Stimulated activated memory B cell treated with anti-CD40 and anti-IgM and Interleukin-4, amounts not matched to agents 10 μg/mL and 1 μg/mL and 100 μg/mL, for 72 hours (primary cell): ENCODE measurements at regions not wholly inside any gene's neighbourhood (a gene's known extent, or its start where the extent isn't known, plus 50 kb on each side); places are given as distances from the start of the nearest gene placed in this dataset.

Experiments used
- ATAC-seq: fragments of 150-1000 bp; cut with Tn5 transposase; 2 replicates; pipeline ENCODE4 v1.10.0; 2021
- H3K27ac Mint-ChIP-seq: one replicate; pipeline ENCODE4 v1.8.0; 2022; ENCODE audit warnings: mild to moderate bottlenecking, mixed read lengths
- H3K27me3 Mint-ChIP-seq: one replicate; pipeline ENCODE4 v1.8.0; 2022; ENCODE audit warnings: mixed read lengths
- H3K36me3 Mint-ChIP-seq: one replicate; pipeline ENCODE4 v1.8.0; 2022; ENCODE audit warnings: mixed read lengths
- H3K4me1 Mint-ChIP-seq: one replicate; pipeline ENCODE4 v1.8.0; 2022; ENCODE audit warnings: mixed read lengths
- H3K4me3 Mint-ChIP-seq: one replicate; pipeline ENCODE4 v1.8.0; 2022; ENCODE audit warnings: mild to moderate bottlenecking, moderate library complexity, mixed read lengths
- H3K9me3 Mint-ChIP-seq: one replicate; pipeline ENCODE4 v1.8.0; 2022; ENCODE audit warnings: mixed read lengths

DNA sequence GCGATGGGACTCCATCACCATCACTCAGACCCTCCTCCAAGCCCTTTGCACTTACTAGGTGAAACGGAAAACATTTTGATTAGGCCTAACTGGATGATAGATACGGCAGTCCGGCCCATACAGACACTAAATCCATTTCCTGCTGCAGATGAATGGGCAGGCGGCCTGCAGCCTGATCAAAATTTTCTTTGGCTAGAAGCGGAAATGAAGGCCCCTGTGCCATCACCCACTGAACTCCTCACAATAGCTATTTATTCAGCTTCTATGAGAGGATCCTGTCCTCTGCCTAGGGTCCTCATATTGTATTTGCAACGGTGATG is 200.5 kb downstream of the OMA1 start:
- H3K27ac Mint-ChIP-seq = no peak overlapping the region
- H3K27me3 Mint-ChIP-seq = no peaks in the 10 kb centered on the region
- ATAC-seq = no peak
- H3K36me3 Mint-ChIP-seq = peaks cover 13% of the 10 kb centered on the region
- peaks cover 7% of the 10 kb centered on the region for H3K9me3 Mint-ChIP-seq
- no peak overlapping the region for H3K4me3 Mint-ChIP-seq
- H3K4me1 Mint-ChIP-seq = no peaks in the 10 kb centered on the region

- Mint-ChIP-seq H3K27ac (no peak overlapping the region), H3K4me3 (no peak overlapping the region), H3K9me3 (peaks cover 6% of the 10 kb centered on the region), H3K4me1 (no peaks in the 10 kb centered on the region), H3K27me3 (no peaks in the 10 kb centered on the region), H3K36me3 (peaks cover 8% of the 10 kb centered on the region)
- no peak for ATAC-seq
Observed at GRCh38 chr1:58345215-58346035, 201.1 kb downstream of the OMA1 start.

GRCh38 chr1:58340185-58340584 is 206.3 kb downstream of the OMA1 start:
- no peaks in the 10 kb centered on the region for H3K27me3 Mint-ChIP-seq
- ATAC-seq = no peak
- no peak overlapping the region for H3K4me3 Mint-ChIP-seq
- no peak overlapping the region for H3K27ac Mint-ChIP-seq
- H3K36me3 Mint-ChIP-seq = peaks cover 8% of the 10 kb centered on the region
- no peaks in the 10 kb centered on the region for H3K4me1 Mint-ChIP-seq
- H3K9me3 Mint-ChIP-seq = no peaks in the 10 kb centered on the region

- Mint-ChIP-seq H3K4me1 (no peaks in the 10 kb centered on the region), H3K36me3 (peaks cover 12% of the 10 kb centered on the region), H3K27me3 (no peaks in the 10 kb centered on the region), H3K9me3 (no peaks in the 10 kb centered on the region), H3K27ac (no peak overlapping the region), H3K4me3 (no peak overlapping the region)
- no peak for ATAC-seq
Observed at GRCh38 chr1:58338081-58338480, 208.4 kb downstream of the OMA1 start.

DNA sequence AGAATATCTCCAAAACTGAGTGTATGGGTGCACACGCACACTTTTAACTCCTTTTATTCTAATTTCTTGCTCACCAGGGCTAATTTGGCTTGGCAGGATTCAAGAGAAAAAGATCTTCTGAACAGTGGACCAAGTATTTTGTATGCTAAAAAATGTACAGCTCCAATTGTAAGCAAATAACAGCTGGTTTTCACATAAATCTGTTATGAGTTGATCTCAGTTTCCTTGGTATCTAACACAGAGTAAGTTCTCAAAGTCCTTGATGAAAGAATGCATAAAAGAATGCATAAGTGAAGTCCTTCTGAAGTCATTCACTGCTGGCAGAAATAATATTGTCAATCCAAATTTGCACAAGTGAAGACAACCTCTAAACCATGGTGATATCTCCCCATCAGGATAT is 213.0 kb downstream of the OMA1 start:
- ATAC-seq = no peak
- Mint-ChIP-seq H3K4me1 (no peaks in the 10 kb centered on the region), H3K27me3 (no peaks in the 10 kb centered on the region), H3K9me3 (no peaks in the 10 kb centered on the region), H3K27ac (no peak overlapping the region), H3K4me3 (no peak overlapping the region), H3K36me3 (peaks cover 12% of the 10 kb centered on the region)

DNA sequence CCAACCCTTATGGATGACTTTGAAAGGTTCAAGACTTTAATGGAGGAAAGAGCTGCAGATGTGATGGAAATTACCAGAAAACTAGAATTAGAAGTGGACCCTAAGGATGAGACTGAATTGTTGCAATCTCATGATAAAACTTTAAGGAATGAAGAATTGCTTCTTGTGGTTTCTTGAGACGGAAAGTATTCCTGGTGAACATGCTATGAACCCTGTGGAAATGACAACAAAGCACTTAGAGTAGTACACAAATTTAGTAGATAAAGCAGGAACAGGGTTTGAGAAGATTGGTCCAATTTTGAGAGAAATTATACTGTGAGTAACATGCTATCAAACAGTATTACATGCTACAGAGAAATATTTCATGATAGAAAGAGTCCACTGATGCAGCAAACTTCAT is 215.4 kb downstream of the OMA1 start:
- Mint-ChIP-seq H3K27me3 (no peaks in the 10 kb centered on the region), H3K27ac (no peak overlapping the region), H3K4me1 (no peaks in the 10 kb centered on the region), H3K9me3 (no peaks in the 10 kb centered on the region), H3K4me3 (no peak overlapping the region), H3K36me3 (peaks cover 12% of the 10 kb centered on the region)
- ATAC-seq = no peak

GRCh38 chr1:58325866-58326265 is 220.7 kb downstream of the OMA1 start:
- Mint-ChIP-seq H3K36me3 (peaks cover 13% of the 10 kb centered on the region), H3K4me1 (no peaks in the 10 kb centered on the region), H3K27me3 (no peaks in the 10 kb centered on the region), H3K27ac (no peak overlapping the region), H3K4me3 (no peak overlapping the region), H3K9me3 (peaks cover 3% of the 10 kb centered on the region)
- no peak for ATAC-seq

DNA sequence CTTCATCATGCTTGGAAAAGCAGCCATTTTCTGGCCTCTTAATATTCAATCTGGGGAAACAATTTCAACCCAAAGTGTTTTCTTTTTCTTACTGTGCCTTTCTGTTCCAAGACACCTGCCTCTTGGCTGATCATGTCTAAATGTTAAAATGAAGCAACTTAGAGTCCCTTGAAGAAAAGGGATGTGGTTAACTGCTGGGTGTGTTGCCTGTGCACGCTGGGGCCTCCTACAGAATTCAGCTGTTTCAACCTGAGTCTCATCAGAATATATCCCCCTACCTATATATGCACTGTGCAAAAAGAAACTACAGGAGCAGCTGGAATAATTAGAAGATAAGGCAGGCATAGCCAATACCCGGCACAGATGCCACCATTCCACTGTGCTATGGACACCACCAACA is 222.0 kb downstream of the OMA1 start:
- ATAC-seq = no peak
- Mint-ChIP-seq H3K4me3 (no peak overlapping the region), H3K36me3 (peaks cover 21% of the 10 kb centered on the region), H3K9me3 (peaks cover 3% of the 10 kb centered on the region), H3K27me3 (no peaks in the 10 kb centered on the region), H3K4me1 (no peaks in the 10 kb centered on the region), H3K27ac (no peak overlapping the region)

- Mint-ChIP-seq H3K4me3 (no peak overlapping the region), H3K9me3 (peaks cover 3% of the 10 kb centered on the region), H3K27me3 (no peaks in the 10 kb centered on the region), H3K36me3 (peaks cover 24% of the 10 kb centered on the region), H3K4me1 (no peaks in the 10 kb centered on the region), H3K27ac (no peak overlapping the region)
- ATAC-seq = peak; percentile 12
Observed at GRCh38 chr1:58318157-58319005, 228.1 kb downstream of the OMA1 start.

- Mint-ChIP-seq H3K27me3 (no peaks in the 10 kb centered on the region), H3K4me3 (no peak overlapping the region), H3K4me1 (no peaks in the 10 kb centered on the region), H3K27ac (no peak overlapping the region), H3K9me3 (no peaks in the 10 kb centered on the region), H3K36me3 (peaks cover 24% of the 10 kb centered on the region)
- no peak for ATAC-seq
Observed at GRCh38 chr1:58317694-58318093, 228.8 kb downstream of the OMA1 start.

GRCh38 chr1:58317086-58317485 is 229.4 kb downstream of the OMA1 start:
- no peak for ATAC-seq
- no peaks in the 10 kb centered on the region for H3K27me3 Mint-ChIP-seq
- no peaks in the 10 kb centered on the region for H3K4me1 Mint-ChIP-seq
- H3K27ac Mint-ChIP-seq = no peak overlapping the region
- no peak overlapping the region for H3K4me3 Mint-ChIP-seq
- H3K36me3 Mint-ChIP-seq = peaks cover 22% of the 10 kb centered on the region
- no peaks in the 10 kb centered on the region for H3K9me3 Mint-ChIP-seq

DNA sequence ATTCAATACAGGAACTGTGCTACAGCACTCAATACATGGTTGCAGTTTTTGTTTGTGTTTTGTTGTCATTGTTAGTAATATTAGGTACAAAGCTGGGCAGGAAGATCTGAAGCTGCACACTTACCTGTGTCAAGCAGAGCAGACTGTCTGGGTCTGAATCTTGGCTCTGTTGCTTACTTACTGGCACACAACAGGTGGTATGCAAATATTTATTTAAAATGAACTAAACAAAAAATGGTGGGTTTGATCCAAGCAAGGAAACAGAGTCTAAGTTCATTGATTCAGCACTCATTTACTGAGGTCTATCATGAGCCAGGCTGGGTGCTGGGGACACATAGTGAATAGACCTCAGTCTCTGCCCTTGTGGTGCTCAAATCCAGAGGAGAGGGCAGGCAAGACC is 230.4 kb downstream of the OMA1 start:
- H3K27me3 Mint-ChIP-seq = no peaks in the 10 kb centered on the region
- no peak overlapping the region for H3K27ac Mint-ChIP-seq
- H3K9me3 Mint-ChIP-seq = no peaks in the 10 kb centered on the region
- H3K4me1 Mint-ChIP-seq = no peaks in the 10 kb centered on the region
- peaks cover 14% of the 10 kb centered on the region for H3K36me3 Mint-ChIP-seq
- no peak overlapping the region for H3K4me3 Mint-ChIP-seq
- ATAC-seq = no peak

- Mint-ChIP-seq H3K27ac (no peak overlapping the region), H3K4me1 (no peaks in the 10 kb centered on the region), H3K4me3 (no peak overlapping the region), H3K9me3 (no peaks in the 10 kb centered on the region), H3K27me3 (no peaks in the 10 kb centered on the region), H3K36me3 (no peaks in the 10 kb centered on the region)
- no peak for ATAC-seq
Observed at GRCh38 chr1:58312971-58313563, 233.5 kb downstream of the OMA1 start.

DNA sequence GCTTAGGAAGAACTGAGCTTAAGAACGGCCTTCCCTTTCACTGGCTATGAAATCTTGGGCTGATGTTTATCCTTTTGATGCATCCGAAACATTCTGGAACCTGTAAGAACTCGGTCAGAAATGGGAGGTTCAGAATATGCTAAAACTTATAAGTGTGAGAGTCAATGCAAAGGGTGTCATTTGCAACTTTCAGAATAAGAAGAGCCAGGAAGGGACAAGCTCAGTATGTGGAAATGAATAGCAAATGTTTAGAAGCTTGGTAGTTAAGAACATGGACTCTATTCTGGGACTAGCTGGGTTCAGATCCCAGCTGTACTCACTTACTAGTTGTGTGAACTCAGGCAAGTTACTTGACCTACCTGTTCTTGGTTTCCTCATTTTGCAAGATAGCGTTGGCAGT is 234.1 kb downstream of the OMA1 start:
- Mint-ChIP-seq H3K36me3 (no peaks in the 10 kb centered on the region), H3K27me3 (no peaks in the 10 kb centered on the region), H3K4me1 (no peaks in the 10 kb centered on the region), H3K4me3 (no peak overlapping the region), H3K9me3 (no peaks in the 10 kb centered on the region), H3K27ac (no peak overlapping the region)
- no peak for ATAC-seq

- no peak for ATAC-seq
- H3K4me3 Mint-ChIP-seq = no peak overlapping the region
- H3K9me3 Mint-ChIP-seq = no peaks in the 10 kb centered on the region
- H3K27me3 Mint-ChIP-seq = no peaks in the 10 kb centered on the region
- no peaks in the 10 kb centered on the region for H3K4me1 Mint-ChIP-seq
- no peaks in the 10 kb centered on the region for H3K36me3 Mint-ChIP-seq
- H3K27ac Mint-ChIP-seq = no peak overlapping the region
Observed at GRCh38 chr1:58310881-58311280, 235.6 kb downstream of the OMA1 start.

DNA sequence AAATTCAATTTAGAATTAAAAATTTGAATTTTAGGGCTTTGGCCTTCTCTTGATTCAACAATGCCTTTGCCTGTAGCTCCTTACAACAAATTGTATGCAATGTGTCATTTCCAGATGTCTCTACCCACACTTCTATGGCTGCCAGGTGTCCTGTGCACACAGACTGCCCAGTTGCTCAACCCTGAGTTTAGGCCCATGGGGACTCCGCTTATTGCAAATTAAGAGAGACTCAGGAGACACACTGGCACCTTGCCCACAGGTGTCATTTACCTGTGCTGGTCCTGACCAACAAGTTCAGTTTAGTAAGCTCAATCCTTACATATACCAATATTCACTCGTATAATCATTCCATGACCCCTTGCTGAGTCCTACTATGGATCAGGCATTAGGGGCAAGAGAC is 236.1 kb downstream of the OMA1 start:
- no peaks in the 10 kb centered on the region for H3K9me3 Mint-ChIP-seq
- no peak for ATAC-seq

More for the DNA sequence above, 236.1 kb downstream of the OMA1 start:
- Mint-ChIP-seq H3K4me1 (no peaks in the 10 kb centered on the region), H3K27me3 (no peaks in the 10 kb centered on the region), H3K4me3 (no peak overlapping the region), H3K27ac (no peak overlapping the region), H3K36me3 (no peaks in the 10 kb centered on the region)
